Gastrocnemius medialis (tissue), 4 donors: ENCODE measurements at regions not wholly inside any gene's neighbourhood (a gene's known extent, or its start where the extent isn't known, plus 50 kb on each side); places are given as distances from the start of the nearest gene placed in this dataset.

ENCODE experiments used
- ATAC-seq, 2 donors: fragments of 150-250 bp; one replicate each; pipeline ENCODE4 v1.9.1; 2016
- DNase-seq, 2 donors: peaks; one replicate each; pipeline ENCODE4 v3.0.0-alpha.2; 2019
- H3K27ac ChIP-seq, 4 donors: fragments of 200-600 bp; sonication (generic); 1 replicate in 1 of 4; 2 replicates in 3 of 4; pipeline ENCODE4 v1.5.1; 2016 to 2018; ENCODE audit warnings: mild to moderate bottlenecking in 2 of 4, moderate library complexity in 1 of 4
- H3K27me3 ChIP-seq, 3 donors: fragments of 200-600 bp; sonication (generic) in 2 of 3; 1 replicate in 1 of 3; 2 replicates in 2 of 3; pipeline versions ENCODE4 v1.5.1 to v1.6.0; 2016 to 2019; ENCODE audit warnings: mild to moderate bottlenecking in 1 of 3, moderate library complexity in 1 of 3
- H3K36me3 ChIP-seq, 2 donors: fragments of 200-600 bp; sonication (generic) in 1 of 2; one replicate each; pipeline ENCODE4 v1.5.1; 2017 to 2018
- H3K4me1 ChIP-seq, 2 donors: fragments of 200-600 bp; sonication (generic) in 1 of 2; one replicate each; pipeline ENCODE4 v1.5.1; 2016 to 2017; ENCODE audit warnings: mild to moderate bottlenecking in 2 of 2
- H3K4me3 ChIP-seq, 4 donors: fragments of 200-600 bp; sonication (generic) in 3 of 4; 1 replicate in 1 of 4; 2 replicates in 3 of 4; pipeline ENCODE4 v1.5.1; 2016 to 2019; ENCODE audit warnings: mild to moderate bottlenecking in 2 of 4
- H3K9me3 ChIP-seq, 3 donors: fragments of 200-600 bp; sonication (generic) in 2 of 3; 1 replicate in 1 of 3; 2 replicates in 2 of 3; pipeline ENCODE4 v1.5.1; 2016 to 2019
- CTCF ChIP-seq, 5 experiments: fragments of 450-650 bp in 3 of 5; fragments of 200-600 bp in 2 of 5; sonication (generic) in 2 of 5; IDR thresholded peaks in 4 of 5; conservative IDR thresholded peaks in 1 of 5; 1 replicate in 4 of 5; 2 replicates in 1 of 5; pipeline ENCODE4 v1.5.1; 2016 to 2019; ENCODE audit warnings: antibody characterized with exemption in 5 of 5, mild to moderate bottlenecking in 3 of 5, moderate library complexity in 3 of 5
- POLR2A ChIP-seq, 2 donors: fragments of 450-650 bp; IDR thresholded peaks; one replicate each; pipeline ENCODE4 v1.6.1; 2017; ENCODE audit warnings: antibody characterized with exemption in 2 of 2, mild to moderate bottlenecking in 2 of 2, moderate library complexity in 2 of 2
- in situ Hi-C, 4 donors: fragments of 200-750 bp; cut with MboI; loops; one replicate each; pipeline versions ENCODE4 v1.15.0 to v1.8.0; 2017; ENCODE audit warnings: low sequenced_read_pairs in 4 of 4
- intact Hi-C: fragments of 100-400 bp; cut with DNase I; formaldehyde crosslinking; loops from one replicate; pipeline ENCODE4 v1.15.1; 2023; ENCODE audit warnings: low total_unique reads

DNA sequence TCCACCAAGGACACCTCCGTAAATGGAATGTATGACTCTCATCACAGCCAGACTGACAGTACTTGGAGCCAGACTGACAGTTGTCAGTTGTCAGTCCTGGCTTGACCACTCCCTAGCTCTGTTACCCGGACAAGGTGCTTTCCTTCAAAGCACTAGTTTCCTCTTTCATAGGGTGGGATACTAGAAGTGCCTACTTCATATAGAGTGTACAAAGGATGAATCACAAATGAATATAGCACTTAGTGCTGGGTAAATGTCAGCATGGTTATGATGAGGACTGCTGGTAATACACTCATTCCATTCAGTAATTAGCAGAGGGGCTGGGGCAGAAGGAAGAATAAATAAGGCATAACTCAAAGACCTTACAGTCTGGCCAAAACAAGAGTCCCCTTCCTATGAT is 91.4 kb downstream of the ARL4C start:
- no peak for ATAC-seq
- Histone ChIP-seq H3K9me3 (no peaks in the 10 kb centered on the region), H3K36me3 (no peaks in the 10 kb centered on the region), H3K4me1 (peaks cover 0 to 5% of the 10 kb centered on the region in 2 donors), H3K4me3 (no peak overlapping the region), H3K27me3 (no peaks in the 10 kb centered on the region), H3K27ac (no peak overlapping the region)
- no peak for DNase-seq
- in situ Hi-C loops, result no loop called here
- intact Hi-C loops, result no loop called here
- no peak for TF ChIP-seq CTCF (IDR thresholded peaks at IDR 0.05 in 4 of 5, conservative IDR thresholded peaks at IDR 0.05 in 1 of 5)
- no peak for TF ChIP-seq POLR2A (IDR thresholded peaks at IDR 0.05)

DNA sequence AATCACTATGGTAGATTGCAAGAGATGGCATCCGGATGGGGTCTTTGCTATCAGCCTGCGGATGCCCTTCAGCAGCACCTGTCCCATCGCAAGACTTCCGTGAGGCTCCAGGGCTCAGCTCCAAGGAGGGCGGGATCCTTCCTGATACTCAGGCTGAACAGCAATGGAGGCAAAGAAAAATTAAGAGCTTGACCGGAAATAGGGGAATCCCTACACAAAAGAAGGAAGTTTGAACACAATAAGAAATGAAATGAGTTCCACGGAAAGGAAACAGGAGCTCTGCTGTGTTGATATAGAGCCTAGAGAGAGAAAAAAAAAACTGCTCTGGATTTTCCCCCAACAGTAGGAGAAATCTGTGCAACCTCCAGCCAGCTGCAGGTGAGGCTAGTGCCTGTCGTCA is 91.9 kb downstream of the ARL4C start:
- intact Hi-C loops (no loop called here), in situ Hi-C loops (no loop called here)
- DNase-seq (no peak), ATAC-seq (no peak)
- Histone ChIP-seq H3K4me3 (no peak overlapping the region), H3K27ac (no peak overlapping the region), H3K27me3 (no peaks in the 10 kb centered on the region), H3K4me1 (peaks cover 0 to 5% of the 10 kb centered on the region in 2 donors), H3K9me3 (no peaks in the 10 kb centered on the region), H3K36me3 (no peaks in the 10 kb centered on the region)
- TF ChIP-seq CTCF (IDR thresholded peaks at IDR 0.05 in 4 of 5, conservative IDR thresholded peaks at IDR 0.05 in 1 of 5) (no peak), POLR2A (IDR thresholded peaks at IDR 0.05) (no peak)

- Histone ChIP-seq H3K4me3 (no peak overlapping the region), H3K9me3 (no peaks in the 10 kb centered on the region), H3K27ac (no peak overlapping the region), H3K36me3 (no peaks in the 10 kb centered on the region), H3K4me1 (peaks cover 0 to 5% of the 10 kb centered on the region in 2 donors), H3K27me3 (no peaks in the 10 kb centered on the region)
- TF ChIP-seq CTCF (IDR thresholded peaks at IDR 0.05 in 4 of 5, conservative IDR thresholded peaks at IDR 0.05 in 1 of 5), result no peak
- no peak for TF ChIP-seq POLR2A (IDR thresholded peaks at IDR 0.05)
- DNase-seq (no peak), ATAC-seq (no peak)
- intact Hi-C loops, result no loop called here
- in situ Hi-C loops, result no loop called here
These were observed 93.1 kb downstream of the ARL4C start for GRCh38 chr2:234403751-234404150.

GRCh38 chr2:234403074-234403473 is 93.8 kb downstream of the ARL4C start:
- Histone ChIP-seq H3K27ac (no peak overlapping the region), H3K36me3 (no peaks in the 10 kb centered on the region), H3K4me1 (peaks cover 0 to 5% of the 10 kb centered on the region in 2 donors), H3K9me3 (no peaks in the 10 kb centered on the region), H3K4me3 (no peak overlapping the region), H3K27me3 (no peaks in the 10 kb centered on the region)
- DNase-seq (no peak), ATAC-seq (no peak)
- in situ Hi-C loops (no loop called here), intact Hi-C loops (no loop called here)
- TF ChIP-seq CTCF (IDR thresholded peaks at IDR 0.05 in 4 of 5, conservative IDR thresholded peaks at IDR 0.05 in 1 of 5) (no peak), POLR2A (IDR thresholded peaks at IDR 0.05) (no peak)

DNA sequence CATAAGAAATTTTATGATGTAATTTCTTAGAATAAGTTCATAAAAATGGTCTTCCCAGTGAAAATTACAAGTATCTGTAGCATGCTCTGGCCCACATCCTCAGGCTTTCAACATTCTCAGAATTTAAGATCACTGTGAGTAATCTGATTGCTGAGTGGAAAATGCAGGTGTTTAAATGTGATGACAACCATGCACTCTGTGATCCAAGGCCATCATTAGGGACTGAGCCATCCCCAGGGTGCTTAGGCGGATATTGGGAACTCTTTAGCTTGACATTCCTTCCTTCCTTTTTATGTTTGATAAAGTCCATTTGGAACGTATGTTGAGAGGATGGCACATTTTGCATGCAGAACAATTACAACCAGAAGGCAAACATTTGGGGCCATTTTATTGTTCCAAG is 95.5 kb downstream of the ARL4C start:
- no peaks in the 10 kb centered on the region for H3K9me3 ChIP-seq
- H3K27me3 ChIP-seq, result no peaks in the 10 kb centered on the region
- in situ Hi-C loops, result no loop called here
- DNase-seq (no peak), ATAC-seq (no peak)
- no peaks in the 10 kb centered on the region for H3K36me3 ChIP-seq
- peaks cover 0 to 5% of the 10 kb centered on the region in 2 donors for H3K4me1 ChIP-seq
- no peak for TF ChIP-seq CTCF (IDR thresholded peaks at IDR 0.05 in 4 of 5, conservative IDR thresholded peaks at IDR 0.05 in 1 of 5)
- no peak for TF ChIP-seq POLR2A (IDR thresholded peaks at IDR 0.05)
- no peak overlapping the region for H3K4me3 ChIP-seq
- intact Hi-C loops, result no loop called here
- H3K27ac ChIP-seq, result no peak overlapping the region
